ENCODE measurements at regions not wholly inside any gene's neighbourhood (a gene's known extent, or its start where the extent isn't known, plus 50 kb on each side); places are given as distances from the start of the nearest gene placed in this dataset.

- TF ChIP-seq POLR2A (IDR thresholded peaks at IDR 0.05; ENCODE audit: low read length) (no peak), GATA1 (IDR thresholded peaks at IDR 0.05; ENCODE audit: low read depth, low read length) (no peak)
Observed at GRCh38 chr3:101978348-101978747, 129.0 kb downstream of the NFKBIZ start.

Data from erythroblast (primary cell).